ENCODE measurements at regions not wholly inside any gene's neighbourhood (a gene's known extent, or its start where the extent isn't known, plus 50 kb on each side); places are given as distances from the start of the nearest gene placed in this dataset.

DNA sequence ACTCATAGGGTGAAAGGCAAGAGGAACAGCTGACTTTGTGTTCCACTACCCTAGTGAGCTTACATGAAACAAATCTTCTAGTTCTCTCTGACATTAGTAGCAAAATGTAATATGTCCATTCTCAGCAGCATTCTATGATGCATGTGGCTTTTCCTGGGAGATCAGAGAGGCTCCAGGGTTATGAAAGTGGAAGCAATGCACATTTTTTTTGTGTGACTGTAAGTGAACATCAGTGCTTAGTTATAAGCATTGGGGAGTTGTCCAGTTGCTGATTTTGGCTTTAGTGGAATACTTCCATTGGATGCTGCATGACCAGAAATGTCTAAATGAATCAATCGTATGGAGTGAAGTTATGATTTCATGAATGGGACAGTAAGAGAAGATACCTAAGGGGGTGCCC is 255.9 kb downstream of the FAT3 start:
- Histone ChIP-seq H3K27ac (ENCODE audit: extremely low read depth, low read depth, low read length) (no peak overlapping the region), H3K27me3 (ENCODE audit: control insufficient read depth in 2 of 2, insufficient read depth in 2 of 2, low read length in 2 of 2) (no peaks in the 10 kb centered on the region), H3K9ac (ENCODE audit: insufficient read depth in 1 of 2, low read depth in 2 of 2, low read length in 2 of 2) (no peak overlapping the region), H3K9me1 (ENCODE audit: control insufficient read depth, insufficient read depth, low read length) (no peaks in the 10 kb centered on the region), H3K9me3 (replicated peaks; ENCODE audit: control insufficient read depth, insufficient read depth, low read depth, low read length) (no peaks in the 10 kb centered on the region), H3K36me3 (ENCODE audit: control insufficient read depth, insufficient read depth, low read length) (no peaks in the 10 kb centered on the region), H3K4me1 (replicated peaks in 1 of 2; ENCODE audit: control insufficient read depth in 2 of 2, insufficient read depth in 2 of 2, low read length in 2 of 2) (no peaks in the 10 kb centered on the region), H3K4me3 (no peak overlapping the region), H3K79me2 (ENCODE audit: control insufficient read depth, insufficient read depth, low read length) (no peaks in the 10 kb centered on the region), H2AFZ (ENCODE audit: low read depth, low read length) (no peak overlapping the region), H3K4me2 (ENCODE audit: insufficient read depth, low read length) (no peak overlapping the region), H4K20me1 (replicated peaks; ENCODE audit: control insufficient read depth, insufficient read depth, low read length) (no peaks in the 10 kb centered on the region)
- CTCF ChIA-PET (ENCODE audit: low intra/inter-chr PET ratio): no interaction called here
- no peak for FAIRE-seq
- 0% methylated on average over 1 of the region's 1 CpG for WGBS (ENCODE audit: insufficient coverage, low coverage, missing lambda C conversion rate)
- no peak for DNase-seq (ENCODE audit: extremely low read depth in 1 of 4, low spot score in 3 of 4)
- no peak for TF ChIP-seq CBX3 (IDR thresholded peaks at IDR 0.05; ENCODE audit: borderline replicate concordance in 1 of 2, low read length in 2 of 2)
- no peak for TF ChIP-seq WHSC1 (IDR thresholded peaks at IDR 0.05; ENCODE audit: low read length)
- TF ChIP-seq FOXJ3 (CRISPR knock-in tag; IDR thresholded peaks at IDR 0.05): no peak
- TF ChIP-seq, protein P1, sequence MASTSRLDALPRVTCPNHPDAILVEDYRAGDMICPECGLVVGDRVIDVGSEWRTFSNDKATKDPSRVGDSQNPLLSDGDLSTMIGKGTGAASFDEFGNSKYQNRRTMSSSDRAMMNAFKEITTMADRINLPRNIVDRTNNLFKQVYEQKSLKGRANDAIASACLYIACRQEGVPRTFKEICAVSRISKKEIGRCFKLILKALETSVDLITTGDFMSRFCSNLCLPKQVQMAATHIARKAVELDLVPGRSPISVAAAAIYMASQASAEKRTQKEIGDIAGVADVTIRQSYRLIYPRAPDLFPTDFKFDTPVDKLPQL (IDR thresholded peaks at IDR 0.05; ENCODE audit: extremely low read depth, insufficient read length): no peak
- no peak for TF ChIP-seq RFX7 (CRISPR knock-in tag; IDR thresholded peaks at IDR 0.05)
- TF ChIP-seq, protein P2, sequence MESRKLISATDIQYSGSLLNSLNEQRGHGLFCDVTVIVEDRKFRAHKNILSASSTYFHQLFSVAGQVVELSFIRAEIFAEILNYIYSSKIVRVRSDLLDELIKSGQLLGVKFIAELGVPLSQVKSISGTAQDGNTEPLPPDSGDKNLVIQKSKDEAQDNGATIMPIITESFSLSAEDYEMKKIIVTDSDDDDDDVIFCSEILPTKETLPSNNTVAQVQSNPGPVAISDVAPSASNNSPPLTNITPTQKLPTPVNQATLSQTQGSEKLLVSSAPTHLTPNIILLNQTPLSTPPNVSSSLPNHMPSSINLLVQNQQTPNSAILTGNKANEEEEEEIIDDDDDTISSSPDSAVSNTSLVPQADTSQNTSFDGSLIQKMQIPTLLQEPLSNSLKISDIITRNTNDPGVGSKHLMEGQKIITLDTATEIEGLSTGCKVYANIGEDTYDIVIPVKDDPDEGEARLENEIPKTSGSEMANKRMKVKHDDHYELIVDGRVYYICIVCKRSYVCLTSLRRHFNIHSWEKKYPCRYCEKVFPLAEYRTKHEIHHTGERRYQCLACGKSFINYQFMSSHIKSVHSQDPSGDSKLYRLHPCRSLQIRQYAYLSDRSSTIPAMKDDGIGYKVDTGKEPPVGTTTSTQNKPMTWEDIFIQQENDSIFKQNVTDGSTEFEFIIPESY (CRISPR knock-in tag; IDR thresholded peaks at IDR 0.05): no peak
- no peak for TF ChIP-seq NCOA1 (IDR thresholded peaks at IDR 0.05; ENCODE audit: low read depth)
- POLR2A ChIA-PET: no interaction called here
- in situ Hi-C loops (cut with MboI) (no loop called here), intact Hi-C loops (cut with micrococcal nuclease) (no loop called here)
- ATAC-seq: no peak
- BruUV-seq (replicated peaks): no TSS peak

Measured in K562 (cell line).